IMR-90 (cell line): ENCODE measurements at regions not wholly inside any gene's neighbourhood (a gene's known extent, or its start where the extent isn't known, plus 50 kb on each side); places are given as distances from the start of the nearest gene placed in this dataset.

Source experiments
- ATAC-seq: fragments of 200-7000 bp; cut with Tn5 transposase; 2 replicates; pipeline ENCODE4 v1.9.1; 2020; ENCODE audit warnings: low read depth, mild to moderate bottlenecking, moderate library complexity
- BruUV-seq: library from RNA; stranded (reverse); fragments of 400-500 nt; replicated peaks from 2 replicates; lab custom pipeline; 2021; lab: Mats Ljungman, UMichigan
- CTCF ChIA-PET: fragments of 300-600 bp; formaldehyde crosslinking; extraction: SDS; loops from one replicate; lab custom pipeline; 2021; ENCODE audit warnings: antibody characterized with exemption; lab: Yijun Ruan, JAX
- POLR2A ChIA-PET: fragments of 300-600 bp; sonication (Branson Sonifier 250); formaldehyde crosslinking; loops from one replicate; lab custom pipeline; 2022; ENCODE audit warnings: antibody characterized with exemption; ENCODE audit not compliant: unreplicated experiment; lab: Charles Lee
- DNase-seq: peaks from one replicate; pipeline ENCODE4 v3.0.0; 2013
- H2AFZ ChIP-seq: replicated peaks from 2 replicates; pipeline ENCODE3; 2013; ENCODE audit warnings: low read length, mild to moderate bottlenecking; ENCODE audit not compliant: poor library complexity
- H2AK5ac ChIP-seq: 2 replicates; pipeline ENCODE4 v1.6.1; 2013; ENCODE audit warnings: low read depth, low read length, inconsistent platforms
- H2AK9ac ChIP-seq: replicated peaks from 2 replicates; pipeline ENCODE3; 2013; ENCODE audit warnings: mild to moderate bottlenecking, low read depth, low read length, moderate library complexity; ENCODE audit not compliant: poor library complexity
- H2BK120ac ChIP-seq: 2 replicates; pipeline ENCODE4 v1.6.1; 2013; ENCODE audit warnings: low read depth, low read length, inconsistent platforms
- H2BK15ac ChIP-seq: 3 replicates; pipeline ENCODE4 v1.6.1; 2013; ENCODE audit warnings: low read depth, low read length, inconsistent platforms
- H2BK20ac ChIP-seq: 2 replicates; pipeline ENCODE4 v1.6.1; 2013; ENCODE audit warnings: low read depth, mild to moderate bottlenecking, inconsistent platforms, low read length, moderate library complexity
- H2BK5ac ChIP-seq: 2 replicates; pipeline ENCODE4 v1.6.1; 2013; ENCODE audit warnings: mild to moderate bottlenecking, low read depth, low read length, inconsistent platforms; ENCODE audit not compliant: poor library complexity, severe bottlenecking
- H3K14ac ChIP-seq: replicated peaks from 2 replicates; pipeline ENCODE4 v1.6.1; 2013; ENCODE audit warnings: low read depth, low read length, inconsistent platforms
- H3K18ac ChIP-seq: 2 replicates; pipeline ENCODE4 v1.6.1; 2013; ENCODE audit warnings: low read depth, low read length, control low read depth
- H3K23ac ChIP-seq: 2 replicates; pipeline ENCODE4 v1.6.1; 2013; ENCODE audit warnings: low read depth, low read length, inconsistent platforms
- H3K27ac ChIP-seq: 2 replicates; pipeline ENCODE4 v1.5.1; 2013; ENCODE audit warnings: mild to moderate bottlenecking, control low read depth, low read length; ENCODE audit not compliant: insufficient read depth
- H3K27me3 ChIP-seq: 2 replicates; pipeline ENCODE4 v1.6.1; 2013; ENCODE audit warnings: low read length; ENCODE audit not compliant: control insufficient read depth, insufficient read depth
- H3K36me3 ChIP-seq: 2 replicates; pipeline ENCODE4 v1.6.1; 2013; ENCODE audit warnings: low read length, mixed read lengths; ENCODE audit not compliant: control insufficient read depth, insufficient read depth
- H3K4ac ChIP-seq: 2 replicates; pipeline ENCODE4 v1.6.1; 2013; ENCODE audit warnings: low read depth, low read length, inconsistent platforms
- H3K4me1 ChIP-seq: 2 replicates; pipeline ENCODE4 v1.6.1; 2013; ENCODE audit warnings: low read length, mixed read lengths; ENCODE audit not compliant: control insufficient read depth, insufficient read depth
- H3K4me2 ChIP-seq: 2 replicates; pipeline ENCODE4 v1.6.1; 2013; ENCODE audit warnings: low read depth, mild to moderate bottlenecking, control low read depth, low read length, moderate library complexity
- H3K4me3 ChIP-seq: 2 replicates; pipeline ENCODE4 v1.5.1; 2013; ENCODE audit warnings: low read depth, mild to moderate bottlenecking, control low read depth, low read length, moderate library complexity; ENCODE audit not compliant: insufficient read depth
- H3K56ac ChIP-seq: 2 replicates; pipeline ENCODE4 v1.6.1; 2013; ENCODE audit warnings: low read length, inconsistent platforms; ENCODE audit not compliant: insufficient read depth; ENCODE audit errors: extremely low read depth
- H3K79me1 ChIP-seq, 2 experiments: 2 replicates each; pipeline ENCODE4 v1.6.1; 2013; ENCODE audit warnings: low read length in 2 of 2, inconsistent platforms in 1 of 2, low read depth in 1 of 2
- H3K9ac ChIP-seq: 2 replicates; pipeline ENCODE4 v1.6.1; 2013; ENCODE audit warnings: low read depth, low read length, control low read depth
- H3K9me1 ChIP-seq: 2 replicates; pipeline ENCODE4 v1.6.1; 2013; ENCODE audit warnings: low read length, inconsistent platforms; ENCODE audit not compliant: insufficient read depth
- H3K9me3 ChIP-seq: 2 replicates; pipeline ENCODE4 v1.6.1; 2013; ENCODE audit warnings: low read length; ENCODE audit not compliant: control insufficient read depth, insufficient read depth
- H4K20me1 ChIP-seq: 2 replicates; pipeline ENCODE4 v1.6.1; 2013; ENCODE audit warnings: low read length, inconsistent platforms; ENCODE audit not compliant: insufficient read depth
- H4K5ac ChIP-seq: 2 replicates; pipeline ENCODE4 v1.6.1; 2013; ENCODE audit warnings: mild to moderate bottlenecking, low read depth, low read length, control low read depth
- H4K8ac ChIP-seq, 2 experiments: 2 replicates each; pipeline ENCODE4 v1.6.1; 2013; ENCODE audit warnings: low read depth in 2 of 2, low read length in 2 of 2, control low read depth in 1 of 2, inconsistent platforms in 1 of 2
- H4K91ac ChIP-seq: 2 replicates; pipeline ENCODE4 v1.6.1; 2013; ENCODE audit warnings: low read depth, low read length, inconsistent platforms; ENCODE audit not compliant: insufficient read depth
- CEBPB ChIP-seq: IDR thresholded peaks from 2 replicates; pipeline ENCODE4 v1.6.1; 2012; ENCODE audit warnings: low read depth, low read length, improper control_type of control experiment
- FOS ChIP-seq: fragments of 150-350 bp; IDR thresholded peaks from 2 replicates; pipeline ENCODE4 v1.6.1; 2016; ENCODE audit warnings: low read depth, low read length
- MXI1 ChIP-seq: IDR thresholded peaks from 2 replicates; pipeline ENCODE4 v1.6.1; 2012; ENCODE audit warnings: low read depth, mild to moderate bottlenecking, low read length, moderate library complexity, borderline replicate concordance
- WGBS, 2 experiments: methylation state at CpG; one replicate each; pipeline versions ENCODE4 v1.1.5 to v1.1.7; 2013; ENCODE audit warnings: missing lambda C conversion rate in 2 of 2; ENCODE audit not compliant: insufficient read length in 1 of 2; ENCODE audit errors: extremely low coverage in 2 of 2; 5-methylcytosine and 5-hydroxymethylcytosine counted together
- dilution Hi-C: fragments of 300-500 bp; cut with HindIII; formaldehyde crosslinking; loops from one replicate; pipeline ENCODE4 v1.14.3; 2018; ENCODE audit warnings: low sequenced_read_pairs; ENCODE audit not compliant: unreplicated experiment
- in situ Hi-C: fragments of 300-500 bp; cut with MboI; formaldehyde crosslinking; loops from 3 replicates; pipeline ENCODE4 v1.14.3; 2019; ENCODE audit warnings: low sequenced_read_pairs, inconsistent platforms, mixed read lengths
- intact Hi-C: fragments of 100-400 bp; cut with micrococcal nuclease; formaldehyde crosslinking; loops from 2 replicates; pipeline ENCODE4 v1.10.0; 2022

DNA sequence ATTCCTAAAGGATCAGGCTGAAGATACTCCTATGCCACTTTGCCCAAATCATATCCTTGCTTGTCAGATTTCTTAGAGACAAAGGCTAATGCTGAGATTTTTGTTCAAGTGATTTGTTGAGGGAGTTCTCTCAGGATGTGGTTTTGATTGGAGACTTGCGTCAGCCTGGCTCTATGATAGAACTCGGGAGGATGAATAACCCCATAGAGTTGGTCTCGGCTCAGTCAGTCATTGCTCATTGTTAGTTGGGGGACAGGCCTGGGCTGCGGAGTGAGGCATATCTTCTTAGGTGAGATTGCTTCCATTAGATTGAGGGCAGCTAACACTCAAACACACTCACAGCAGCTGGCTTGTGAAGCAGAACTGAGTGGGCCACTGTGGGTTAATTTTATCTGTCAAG is 203.4 kb downstream of the KIF20B start:
- no peaks in the 10 kb centered on the region for H3K4me1 ChIP-seq
- no peak overlapping the region for H2BK20ac ChIP-seq
- in situ Hi-C loops (no loop called here), dilution Hi-C loops (no loop called here), intact Hi-C loops (no loop called here)
- no peaks in the 10 kb centered on the region for H4K20me1 ChIP-seq
- H3K9me1 ChIP-seq = no peaks in the 10 kb centered on the region
- H3K9ac ChIP-seq = no peak overlapping the region
- no peaks in the 10 kb centered on the region for H3K27me3 ChIP-seq
- H3K27ac ChIP-seq = no peak overlapping the region
- H3K23ac ChIP-seq = no peak overlapping the region
- H4K5ac ChIP-seq = no peak overlapping the region
- no peak overlapping the region for H2AK9ac ChIP-seq
- no peak overlapping the region for H2BK120ac ChIP-seq
- no peak for DNase-seq
- H3K56ac ChIP-seq = no peak overlapping the region
- no TSS peak for BruUV-seq
- no peak overlapping the region for H2AK5ac ChIP-seq
- H3K4me3 ChIP-seq = no peak overlapping the region
- CTCF ChIA-PET = no interaction called here
- no peaks in the 10 kb centered on the region for H3K36me3 ChIP-seq
- H2AFZ ChIP-seq = no peak overlapping the region
- H2BK15ac ChIP-seq = no peak overlapping the region
- no peak overlapping the region for H3K4me2 ChIP-seq
- TF ChIP-seq MXI1 (no peak), FOS (no peak), CEBPB (no peak)
- no peak overlapping the region for H3K14ac ChIP-seq
- POLR2A ChIA-PET = interaction anchor here (0.6 kb wide), 1 partner anchor 42 kb away, joined by 3 read pairs; no protein-coding TSS in a partner anchor
- no peak overlapping the region for H4K91ac ChIP-seq
- no peaks in the 10 kb centered on the region for H3K9me3 ChIP-seq
- no CpG with 5 or more reads among the region's 4 CpGs for WGBS, 2 experiments
- H2BK5ac ChIP-seq = no peak overlapping the region
- H3K79me1 ChIP-seq = no peaks in the 10 kb centered on the region
- no peak overlapping the region for H4K8ac ChIP-seq
- H3K4ac ChIP-seq = no peak overlapping the region
- no peak for ATAC-seq
- H3K18ac ChIP-seq = no peak overlapping the region
